CD14-positive monocyte (primary cell): ENCODE measurements at regions not wholly inside any gene's neighbourhood (a gene's known extent, or its start where the extent isn't known, plus 50 kb on each side); places are given as distances from the start of the nearest gene placed in this dataset.

Experiments
- DNase-seq, 3 donors: peaks; one replicate each; pipeline ENCODE4 v3.0.0-alpha.2; 2011 to 2022
- H2AFZ ChIP-seq: 2 replicates; pipeline ENCODE4 v1.6.0; 2012; ENCODE audit warnings: mild to moderate bottlenecking, low read depth, low read length, inconsistent platforms; ENCODE audit not compliant: insufficient read depth, poor library complexity, severe bottlenecking
- H3K27ac ChIP-seq, 2 donors: 1 replicate in 1 of 2; 2 replicates in 1 of 2; pipeline ENCODE4 v1.5.1; 2012 to 2013; ENCODE audit warnings: low read length in 2 of 2, control low read depth in 1 of 2, inconsistent platforms in 1 of 2, low read depth in 1 of 2, mild to moderate bottlenecking in 1 of 2
- H3K27me3 ChIP-seq, 2 donors: one replicate each; pipeline versions ENCODE4 v1.6.0 to v1.6.1; 2011 to 2013; ENCODE audit warnings: low read length in 2 of 2; ENCODE audit not compliant: control insufficient read depth in 2 of 2, insufficient read depth in 2 of 2
- H3K36me3 ChIP-seq, 2 donors: replicated peaks in 1 of 2; 1 replicate in 1 of 2; 2 replicates in 1 of 2; pipeline versions ENCODE4 v1.5.1 to v1.6.1; 2012 to 2013; ENCODE audit warnings: low read length in 2 of 2, control low read depth in 1 of 2, inconsistent platforms in 1 of 2, mild to moderate bottlenecking in 1 of 2; ENCODE audit not compliant: insufficient read depth in 2 of 2, control insufficient read depth in 1 of 2
- H3K4me1 ChIP-seq, 2 donors: 1 replicate in 1 of 2; 2 replicates in 1 of 2; pipeline versions ENCODE4 v1.5.1 to v1.6.1; 2012 to 2013; ENCODE audit warnings: low read length in 2 of 2, control low read depth in 1 of 2, inconsistent platforms in 1 of 2, mild to moderate bottlenecking in 1 of 2, moderate library complexity in 1 of 2; ENCODE audit not compliant: insufficient read depth in 2 of 2, control insufficient read depth in 1 of 2
- H3K4me2 ChIP-seq: replicated peaks from 2 replicates; pipeline ENCODE3; 2012; ENCODE audit warnings: low read length, moderate library complexity, mild to moderate bottlenecking; ENCODE audit not compliant: poor library complexity, severe bottlenecking; ENCODE audit errors: extremely low read depth
- H3K4me3 ChIP-seq, 3 experiments: fragments of 200-600 bp in 1 of 3; sonication (generic) in 1 of 3; replicated peaks in 1 of 3; 1 replicate in 2 of 3; 2 replicates in 1 of 3; pipeline ENCODE4 v1.5.1; 2011 to 2013; ENCODE audit warnings: low read length in 3 of 3, mild to moderate bottlenecking in 3 of 3, control low read depth in 2 of 3, low read depth in 2 of 3, inconsistent platforms in 1 of 3, moderate library complexity in 1 of 3
- H3K79me2 ChIP-seq: 2 replicates; pipeline ENCODE4 v1.6.0; 2012; ENCODE audit warnings: mild to moderate bottlenecking, control low read depth, inconsistent platforms, low read length, moderate library complexity; ENCODE audit not compliant: insufficient read depth
- H3K9ac ChIP-seq: 2 replicates; pipeline ENCODE4 v1.6.0; 2017; ENCODE audit warnings: low read length, mild to moderate bottlenecking; ENCODE audit not compliant: insufficient read depth, poor library complexity, severe bottlenecking
- H3K9me3 ChIP-seq, 2 donors: replicated peaks in 1 of 2; 1 replicate in 1 of 2; 2 replicates in 1 of 2; pipeline versions ENCODE4 v1.5.1 to v1.6.1; 2012 to 2013; ENCODE audit warnings: low read length in 2 of 2, control low read depth in 1 of 2; ENCODE audit not compliant: control insufficient read depth in 1 of 2, insufficient read depth in 1 of 2
- H4K20me1 ChIP-seq: 2 replicates; pipeline ENCODE4 v1.6.0; 2012; ENCODE audit warnings: mild to moderate bottlenecking, low read length, control low read depth, moderate library complexity; ENCODE audit not compliant: insufficient read depth
- H3K27ac Mint-ChIP-seq, 7 donors: one replicate each; pipeline ENCODE4 v1.8.0; 2020; ENCODE audit warnings: mild to moderate bottlenecking in 7 of 7, mixed read lengths in 7 of 7, moderate library complexity in 6 of 7, inconsistent platforms in 2 of 7
- H3K27me3 Mint-ChIP-seq, 3 donors: one replicate each; pipeline ENCODE4 v1.8.0; 2021 to 2022; ENCODE audit warnings: low read depth in 3 of 3, mild to moderate bottlenecking in 3 of 3, mixed read lengths in 3 of 3, moderate library complexity in 3 of 3, inconsistent platforms in 1 of 3
- H3K36me3 Mint-ChIP-seq, 2 donors: one replicate each; pipeline ENCODE4 v1.8.0; 2020; ENCODE audit warnings: mixed read lengths in 2 of 2, inconsistent platforms in 1 of 2, mild to moderate bottlenecking in 1 of 2
- H3K4me1 Mint-ChIP-seq: one replicate; pipeline ENCODE4 v1.8.0; 2020; ENCODE audit warnings: mild to moderate bottlenecking, mixed read lengths
- H3K4me3 Mint-ChIP-seq, 2 donors: one replicate each; pipeline ENCODE4 v1.8.0; 2020; ENCODE audit warnings: mild to moderate bottlenecking in 2 of 2, mixed read lengths in 2 of 2, moderate library complexity in 1 of 2
- H3K9me3 Mint-ChIP-seq, 7 donors: one replicate each; pipeline ENCODE4 v1.8.0; 2020 to 2022; ENCODE audit warnings: mixed read lengths in 7 of 7, mild to moderate bottlenecking in 6 of 7, moderate library complexity in 6 of 7, inconsistent platforms in 2 of 7
- WGBS: methylation state at CpG from one replicate; pipeline ENCODE4 v1.1.5; 2013; ENCODE audit warnings: missing lambda C conversion rate; ENCODE audit not compliant: insufficient coverage; 5-methylcytosine and 5-hydroxymethylcytosine counted together
- intact Hi-C, 2 donors: fragments of 100-400 bp; cut with micrococcal nuclease; formaldehyde crosslinking; loops; one replicate each; pipeline versions ENCODE4 v1.15.0 to v1.15.1; 2023
- TF ChIP-seq, protein P1 (sequence below): fragments of 200-600 bp; IDR thresholded peaks from one replicate; pipeline ENCODE4 v1.8.0; 2022; ENCODE audit warnings: antibody characterized with exemption, mild to moderate bottlenecking

DNA sequence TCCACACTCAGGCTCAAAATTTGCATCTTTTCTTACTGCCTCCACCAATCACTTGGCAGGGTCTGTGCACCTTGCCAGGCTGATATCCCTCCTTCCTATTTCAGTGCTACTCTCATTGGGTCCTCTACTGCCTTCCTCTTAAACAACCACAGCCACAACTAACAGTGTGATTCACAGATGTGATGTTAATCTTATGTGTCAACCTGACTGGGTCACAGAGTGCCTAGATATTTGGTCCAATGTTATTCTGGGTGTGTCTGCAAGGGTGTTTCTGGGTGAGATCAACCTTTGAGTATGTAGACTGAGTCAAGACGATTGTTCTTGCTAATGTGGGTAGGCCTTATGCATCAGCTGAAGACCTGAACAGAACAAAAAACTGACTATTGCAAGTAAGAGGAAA, 51.3 kb upstream of the IRX6 start:
- DNase-seq = no peak
- Mint-ChIP-seq H3K27me3 (peaks cover 2 to 3% (median 3%) of the 10 kb centered on the region in 3 donors), H3K27ac (no peak overlapping the region), H3K36me3 (no peaks in the 10 kb centered on the region), H3K4me3 (no peak overlapping the region), H3K4me1 (no peaks in the 10 kb centered on the region), H3K9me3 (no peaks in the 10 kb centered on the region)
- intact Hi-C loops = no loop called here
- H3K36me3 ChIP-seq = no peaks in the 10 kb centered on the region
- no peaks in the 10 kb centered on the region for H3K79me2 ChIP-seq
- WGBS = 83% methylated on average over 1 of the region's 1 CpG
- H2AFZ ChIP-seq = no peak overlapping the region
- H3K4me3 ChIP-seq = no peak overlapping the region
- H3K9me3 ChIP-seq = no peaks in the 10 kb centered on the region
- TF ChIP-seq, protein P1, sequence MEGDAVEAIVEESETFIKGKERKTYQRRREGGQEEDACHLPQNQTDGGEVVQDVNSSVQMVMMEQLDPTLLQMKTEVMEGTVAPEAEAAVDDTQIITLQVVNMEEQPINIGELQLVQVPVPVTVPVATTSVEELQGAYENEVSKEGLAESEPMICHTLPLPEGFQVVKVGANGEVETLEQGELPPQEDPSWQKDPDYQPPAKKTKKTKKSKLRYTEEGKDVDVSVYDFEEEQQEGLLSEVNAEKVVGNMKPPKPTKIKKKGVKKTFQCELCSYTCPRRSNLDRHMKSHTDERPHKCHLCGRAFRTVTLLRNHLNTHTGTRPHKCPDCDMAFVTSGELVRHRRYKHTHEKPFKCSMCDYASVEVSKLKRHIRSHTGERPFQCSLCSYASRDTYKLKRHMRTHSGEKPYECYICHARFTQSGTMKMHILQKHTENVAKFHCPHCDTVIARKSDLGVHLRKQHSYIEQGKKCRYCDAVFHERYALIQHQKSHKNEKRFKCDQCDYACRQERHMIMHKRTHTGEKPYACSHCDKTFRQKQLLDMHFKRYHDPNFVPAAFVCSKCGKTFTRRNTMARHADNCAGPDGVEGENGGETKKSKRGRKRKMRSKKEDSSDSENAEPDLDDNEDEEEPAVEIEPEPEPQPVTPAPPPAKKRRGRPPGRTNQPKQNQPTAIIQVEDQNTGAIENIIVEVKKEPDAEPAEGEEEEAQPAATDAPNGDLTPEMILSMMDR = no peak
- no peaks in the 10 kb centered on the region for H3K27me3 ChIP-seq
- H4K20me1 ChIP-seq = no peaks in the 10 kb centered on the region
- no peak overlapping the region for H3K4me2 ChIP-seq
- no peaks in the 10 kb centered on the region for H3K4me1 ChIP-seq
- no peak overlapping the region for H3K27ac ChIP-seq
- H3K9ac ChIP-seq = no peak overlapping the region

DNA sequence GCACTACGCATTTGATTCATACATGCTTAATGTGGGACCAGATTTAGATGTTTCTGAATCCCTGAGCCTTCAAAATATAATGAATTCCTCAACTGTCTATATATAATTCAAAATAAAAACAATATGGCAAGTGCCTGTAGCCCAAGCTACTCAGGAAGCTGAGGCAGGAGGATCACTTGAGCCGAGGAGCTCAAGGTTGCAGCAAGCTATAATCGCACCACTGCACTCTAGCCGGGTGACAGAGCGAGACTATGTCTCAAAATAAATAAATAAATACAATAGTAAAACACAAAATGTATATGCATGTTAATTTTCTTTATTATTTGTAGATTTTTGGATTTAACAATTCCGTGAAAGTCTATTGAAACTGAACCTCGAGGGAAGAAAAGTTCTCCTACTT, 50.6 kb upstream of the IRX6 start:
- H3K36me3 ChIP-seq = no peaks in the 10 kb centered on the region
- H2AFZ ChIP-seq = no peak overlapping the region
- no peak overlapping the region for H3K9ac ChIP-seq
- no peak overlapping the region for H3K4me3 ChIP-seq
- TF ChIP-seq, protein P1 = no peak
- H3K4me1 ChIP-seq = no peaks in the 10 kb centered on the region
- no peaks in the 10 kb centered on the region for H3K79me2 ChIP-seq
- no peaks in the 10 kb centered on the region for H4K20me1 ChIP-seq
- no peak for DNase-seq
- H3K27ac ChIP-seq = no peak overlapping the region
- no peak overlapping the region for H3K4me2 ChIP-seq
- Mint-ChIP-seq H3K27me3 (peaks cover 2 to 3% (median 3%) of the 10 kb centered on the region in 3 donors), H3K4me3 (no peak overlapping the region), H3K27ac (no peak overlapping the region), H3K36me3 (no peaks in the 10 kb centered on the region), H3K9me3 (no peaks in the 10 kb centered on the region), H3K4me1 (no peaks in the 10 kb centered on the region)
- no peaks in the 10 kb centered on the region for H3K9me3 ChIP-seq
- no peaks in the 10 kb centered on the region for H3K27me3 ChIP-seq
- WGBS = no CpG with 5 or more reads among the region's 7 CpGs
- intact Hi-C loops = no loop called here
